ENCODE measurements at regions not wholly inside any gene's neighbourhood (a gene's known extent, or its start where the extent isn't known, plus 50 kb on each side); places are given as distances from the start of the nearest gene placed in this dataset.

DNA sequence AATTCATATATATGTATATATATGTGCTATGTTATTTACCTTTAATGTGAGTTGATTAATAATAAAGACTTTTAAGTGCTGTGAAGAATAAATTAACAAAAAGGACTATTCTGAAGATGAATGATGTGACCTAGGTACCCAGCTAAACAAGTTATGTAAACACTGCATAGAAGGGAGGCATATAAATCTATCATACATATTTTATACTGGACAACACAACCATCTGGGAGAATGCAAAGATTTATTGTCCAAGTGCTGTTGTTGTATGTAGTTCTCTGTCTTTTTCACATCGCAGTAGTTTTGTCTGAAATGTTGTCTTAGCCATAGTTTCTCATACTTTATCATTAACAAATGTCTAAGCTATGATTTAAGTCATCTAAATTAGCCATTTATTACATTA, 337.6 kb downstream of the PCDH18 start (continued):
- TF ChIP-seq, protein P1, sequence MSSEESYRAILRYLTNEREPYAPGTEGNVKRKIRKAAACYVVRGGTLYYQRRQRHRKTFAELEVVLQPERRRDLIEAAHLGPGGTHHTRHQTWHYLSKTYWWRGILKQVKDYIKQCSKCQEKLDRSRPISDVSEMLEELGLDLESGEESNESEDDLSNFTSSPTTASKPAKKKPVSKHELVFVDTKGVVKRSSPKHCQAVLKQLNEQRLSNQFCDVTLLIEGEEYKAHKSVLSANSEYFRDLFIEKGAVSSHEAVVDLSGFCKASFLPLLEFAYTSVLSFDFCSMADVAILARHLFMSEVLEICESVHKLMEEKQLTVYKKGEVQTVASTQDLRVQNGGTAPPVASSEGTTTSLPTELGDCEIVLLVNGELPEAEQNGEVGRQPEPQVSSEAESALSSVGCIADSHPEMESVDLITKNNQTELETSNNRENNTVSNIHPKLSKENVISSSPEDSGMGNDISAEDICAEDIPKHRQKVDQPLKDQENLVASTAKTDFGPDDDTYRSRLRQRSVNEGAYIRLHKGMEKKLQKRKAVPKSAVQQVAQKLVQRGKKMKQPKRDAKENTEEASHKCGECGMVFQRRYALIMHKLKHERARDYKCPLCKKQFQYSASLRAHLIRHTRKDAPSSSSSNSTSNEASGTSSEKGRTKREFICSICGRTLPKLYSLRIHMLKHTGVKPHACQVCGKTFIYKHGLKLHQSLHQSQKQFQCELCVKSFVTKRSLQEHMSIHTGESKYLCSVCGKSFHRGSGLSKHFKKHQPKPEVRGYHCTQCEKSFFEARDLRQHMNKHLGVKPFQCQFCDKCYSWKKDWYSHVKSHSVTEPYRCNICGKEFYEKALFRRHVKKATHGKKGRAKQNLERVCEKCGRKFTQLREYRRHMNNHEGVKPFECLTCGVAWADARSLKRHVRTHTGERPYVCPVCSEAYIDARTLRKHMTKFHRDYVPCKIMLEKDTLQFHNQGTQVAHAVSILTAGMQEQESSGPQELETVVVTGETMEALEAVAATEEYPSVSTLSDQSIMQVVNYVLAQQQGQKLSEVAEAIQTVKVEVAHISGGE (CRISPR knock-in tag; IDR thresholded peaks at IDR 0.05), result no peak
- TF ChIP-seq, protein P2, sequence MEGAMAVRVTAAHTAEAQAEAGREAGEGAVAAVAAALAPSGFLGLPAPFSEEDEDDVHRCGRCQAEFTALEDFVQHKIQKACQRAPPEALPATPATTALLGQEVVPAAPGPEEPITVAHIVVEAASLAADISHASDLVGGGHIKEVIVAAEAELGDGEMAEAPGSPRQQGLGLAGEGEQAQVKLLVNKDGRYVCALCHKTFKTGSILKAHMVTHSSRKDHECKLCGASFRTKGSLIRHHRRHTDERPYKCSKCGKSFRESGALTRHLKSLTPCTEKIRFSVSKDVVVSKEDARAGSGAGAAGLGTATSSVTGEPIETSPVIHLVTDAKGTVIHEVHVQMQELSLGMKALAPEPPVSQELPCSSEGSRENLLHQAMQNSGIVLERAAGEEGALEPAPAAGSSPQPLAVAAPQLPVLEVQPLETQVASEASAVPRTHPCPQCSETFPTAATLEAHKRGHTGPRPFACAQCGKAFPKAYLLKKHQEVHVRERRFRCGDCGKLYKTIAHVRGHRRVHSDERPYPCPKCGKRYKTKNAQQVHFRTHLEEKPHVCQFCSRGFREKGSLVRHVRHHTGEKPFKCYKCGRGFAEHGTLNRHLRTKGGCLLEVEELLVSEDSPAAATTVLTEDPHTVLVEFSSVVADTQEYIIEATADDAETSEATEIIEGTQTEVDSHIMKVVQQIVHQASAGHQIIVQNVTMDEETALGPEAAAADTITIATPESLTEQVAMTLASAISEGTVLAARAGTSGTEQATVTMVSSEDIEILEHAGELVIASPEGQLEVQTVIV (IDR thresholded peaks at IDR 0.05; ENCODE audit: borderline replicate concordance, partially characterized antibody), result no peak
- no peak for TF ChIP-seq FOXM1 (IDR thresholded peaks at IDR 0.05; ENCODE audit: low read depth, low read length)
- no peak for TF ChIP-seq SMAD1 (IDR thresholded peaks at IDR 0.05; ENCODE audit: low read depth, partially characterized antibody)
- no peak for TF ChIP-seq MXI1 (IDR thresholded peaks at IDR 0.05; ENCODE audit: low read depth, low read length)
- TF ChIP-seq, protein P3, sequence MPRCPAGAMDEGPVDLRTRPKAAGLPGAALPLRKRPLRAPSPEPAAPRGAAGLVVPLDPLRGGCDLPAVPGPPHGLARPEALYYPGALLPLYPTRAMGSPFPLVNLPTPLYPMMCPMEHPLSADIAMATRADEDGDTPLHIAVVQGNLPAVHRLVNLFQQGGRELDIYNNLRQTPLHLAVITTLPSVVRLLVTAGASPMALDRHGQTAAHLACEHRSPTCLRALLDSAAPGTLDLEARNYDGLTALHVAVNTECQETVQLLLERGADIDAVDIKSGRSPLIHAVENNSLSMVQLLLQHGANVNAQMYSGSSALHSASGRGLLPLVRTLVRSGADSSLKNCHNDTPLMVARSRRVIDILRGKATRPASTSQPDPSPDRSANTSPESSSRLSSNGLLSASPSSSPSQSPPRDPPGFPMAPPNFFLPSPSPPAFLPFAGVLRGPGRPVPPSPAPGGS (IDR thresholded peaks at IDR 0.05; ENCODE audit: borderline replicate concordance, insufficient read depth, low read depth, low read length, poor library complexity, severe bottlenecking), result no peak
- TF ChIP-seq, protein P4, sequence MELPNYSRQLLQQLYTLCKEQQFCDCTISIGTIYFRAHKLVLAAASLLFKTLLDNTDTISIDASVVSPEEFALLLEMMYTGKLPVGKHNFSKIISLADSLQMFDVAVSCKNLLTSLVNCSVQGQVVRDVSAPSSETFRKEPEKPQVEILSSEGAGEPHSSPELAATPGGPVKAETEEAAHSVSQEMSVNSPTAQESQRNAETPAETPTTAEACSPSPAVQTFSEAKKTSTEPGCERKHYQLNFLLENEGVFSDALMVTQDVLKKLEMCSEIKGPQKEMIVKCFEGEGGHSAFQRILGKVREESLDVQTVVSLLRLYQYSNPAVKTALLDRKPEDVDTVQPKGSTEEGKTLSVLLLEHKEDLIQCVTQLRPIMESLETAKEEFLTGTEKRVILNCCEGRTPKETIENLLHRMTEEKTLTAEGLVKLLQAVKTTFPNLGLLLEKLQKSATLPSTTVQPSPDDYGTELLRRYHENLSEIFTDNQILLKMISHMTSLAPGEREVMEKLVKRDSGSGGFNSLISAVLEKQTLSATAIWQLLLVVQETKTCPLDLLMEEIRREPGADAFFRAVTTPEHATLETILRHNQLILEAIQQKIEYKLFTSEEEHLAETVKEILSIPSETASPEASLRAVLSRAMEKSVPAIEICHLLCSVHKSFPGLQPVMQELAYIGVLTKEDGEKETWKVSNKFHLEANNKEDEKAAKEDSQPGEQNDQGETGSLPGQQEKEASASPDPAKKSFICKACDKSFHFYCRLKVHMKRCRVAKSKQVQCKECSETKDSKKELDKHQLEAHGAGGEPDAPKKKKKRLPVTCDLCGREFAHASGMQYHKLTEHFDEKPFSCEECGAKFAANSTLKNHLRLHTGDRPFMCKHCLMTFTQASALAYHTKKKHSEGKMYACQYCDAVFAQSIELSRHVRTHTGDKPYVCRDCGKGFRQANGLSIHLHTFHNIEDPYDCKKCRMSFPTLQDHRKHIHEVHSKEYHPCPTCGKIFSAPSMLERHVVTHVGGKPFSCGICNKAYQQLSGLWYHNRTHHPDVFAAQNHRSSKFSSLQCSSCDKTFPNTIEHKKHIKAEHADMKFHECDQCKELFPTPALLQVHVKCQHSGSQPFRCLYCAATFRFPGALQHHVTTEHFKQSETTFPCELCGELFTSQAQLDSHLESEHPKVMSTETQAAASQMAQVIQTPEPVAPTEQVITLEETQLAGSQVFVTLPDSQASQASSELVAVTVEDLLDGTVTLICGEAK (IDR thresholded peaks at IDR 0.05; ENCODE audit: borderline replicate concordance), result no peak
- TF ChIP-seq, protein P5, sequence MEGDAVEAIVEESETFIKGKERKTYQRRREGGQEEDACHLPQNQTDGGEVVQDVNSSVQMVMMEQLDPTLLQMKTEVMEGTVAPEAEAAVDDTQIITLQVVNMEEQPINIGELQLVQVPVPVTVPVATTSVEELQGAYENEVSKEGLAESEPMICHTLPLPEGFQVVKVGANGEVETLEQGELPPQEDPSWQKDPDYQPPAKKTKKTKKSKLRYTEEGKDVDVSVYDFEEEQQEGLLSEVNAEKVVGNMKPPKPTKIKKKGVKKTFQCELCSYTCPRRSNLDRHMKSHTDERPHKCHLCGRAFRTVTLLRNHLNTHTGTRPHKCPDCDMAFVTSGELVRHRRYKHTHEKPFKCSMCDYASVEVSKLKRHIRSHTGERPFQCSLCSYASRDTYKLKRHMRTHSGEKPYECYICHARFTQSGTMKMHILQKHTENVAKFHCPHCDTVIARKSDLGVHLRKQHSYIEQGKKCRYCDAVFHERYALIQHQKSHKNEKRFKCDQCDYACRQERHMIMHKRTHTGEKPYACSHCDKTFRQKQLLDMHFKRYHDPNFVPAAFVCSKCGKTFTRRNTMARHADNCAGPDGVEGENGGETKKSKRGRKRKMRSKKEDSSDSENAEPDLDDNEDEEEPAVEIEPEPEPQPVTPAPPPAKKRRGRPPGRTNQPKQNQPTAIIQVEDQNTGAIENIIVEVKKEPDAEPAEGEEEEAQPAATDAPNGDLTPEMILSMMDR (IDR thresholded peaks at IDR 0.05 in 2 of 3, conservative IDR thresholded peaks at IDR 0.05 in 1 of 3; ENCODE audit: control insufficient read depth in 2 of 3, extremely low read depth in 1 of 3, insufficient read depth in 1 of 3, low read depth in 3 of 3, low read length in 3 of 3), result no peak
- TF ChIP-seq SUPT20H (IDR thresholded peaks at IDR 0.05; ENCODE audit: borderline replicate concordance, control insufficient read depth, low read depth, low read length), result no peak
